ENCODE measurements at regions not wholly inside any gene's neighbourhood (a gene's known extent, or its start where the extent isn't known, plus 50 kb on each side); places are given as distances from the start of the nearest gene placed in this dataset.
"Not testable (repeated sequence)": the region's sequence is repeated elsewhere in the genome, so short reads cannot be mapped to it uniquely, and the experiment has no call there.

DNA sequence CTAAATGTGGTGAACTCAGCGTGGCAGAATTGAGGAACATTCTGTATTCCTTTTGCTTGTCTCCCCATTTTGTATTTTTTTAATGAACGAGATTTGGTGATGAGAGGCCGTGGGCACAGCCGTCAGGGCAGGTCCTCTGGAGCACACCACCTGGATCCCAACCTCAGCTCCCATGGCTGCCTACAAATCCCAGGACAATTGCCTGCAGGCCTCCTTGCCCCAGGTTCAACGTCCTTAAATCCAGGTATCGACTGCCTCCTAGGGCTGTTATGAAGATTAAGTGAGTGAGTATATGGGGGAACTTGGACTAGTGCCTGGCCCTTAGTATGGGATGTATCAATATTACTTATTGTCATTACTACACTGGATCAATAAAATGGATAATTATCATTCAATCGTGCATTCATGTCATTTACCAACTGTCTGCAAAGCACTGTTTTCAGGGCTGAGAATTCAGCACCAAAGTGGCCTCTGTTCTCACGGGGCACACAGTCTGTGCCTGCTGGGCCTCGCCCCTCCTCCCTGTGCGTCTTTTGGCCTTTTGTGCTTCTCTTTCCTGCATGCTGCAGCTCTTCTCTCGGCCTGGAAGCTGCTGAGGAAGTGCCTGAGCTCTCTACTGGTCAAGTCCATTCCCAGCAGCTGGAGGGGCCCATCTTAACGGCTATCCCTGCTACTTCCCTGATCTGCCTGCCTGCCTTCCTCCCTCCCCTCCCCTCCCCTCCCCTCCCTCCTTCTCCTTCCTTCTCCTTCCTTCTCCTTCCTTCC lies 1343.7 kb downstream of the BRD1 start:
- no peak for DNase-seq

- DNase-seq, result no peak
These were observed 1344.9 kb downstream of the BRD1 start for GRCh38 chr22:48482771-48483170.

DNA sequence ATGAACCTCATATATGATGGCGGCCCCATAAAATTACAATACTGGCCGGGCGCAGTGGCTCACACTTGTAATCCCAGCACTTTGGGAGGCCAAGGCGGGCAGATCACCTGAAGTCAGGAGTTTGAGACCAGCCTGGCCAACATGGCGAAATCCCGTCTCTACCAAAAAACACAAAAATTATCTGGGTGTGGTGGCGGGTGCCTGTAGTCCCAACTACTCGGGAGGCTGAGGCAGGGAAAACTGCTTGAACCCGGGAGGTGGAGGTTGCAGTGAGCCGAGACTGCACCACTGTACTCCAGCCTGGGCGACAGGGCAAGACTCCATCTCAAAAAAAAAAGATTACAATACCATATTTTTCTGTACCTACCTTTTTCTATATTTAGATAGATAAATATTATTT lies 1345.5 kb downstream of the BRD1 start:
- DNase-seq, result not testable (repeated sequence)

- DNase-seq, result no peak
These were observed 1345.9 kb downstream of the BRD1 start for GRCh38 chr22:48481748-48482147.

- no peak for DNase-seq
These were observed 1349.0 kb downstream of the BRD1 start for GRCh38 chr22:48478529-48479265.

- DNase-seq, result no peak
These were observed 1349.5 kb downstream of the BRD1 start for GRCh38 chr22:48478124-48478523.

DNA sequence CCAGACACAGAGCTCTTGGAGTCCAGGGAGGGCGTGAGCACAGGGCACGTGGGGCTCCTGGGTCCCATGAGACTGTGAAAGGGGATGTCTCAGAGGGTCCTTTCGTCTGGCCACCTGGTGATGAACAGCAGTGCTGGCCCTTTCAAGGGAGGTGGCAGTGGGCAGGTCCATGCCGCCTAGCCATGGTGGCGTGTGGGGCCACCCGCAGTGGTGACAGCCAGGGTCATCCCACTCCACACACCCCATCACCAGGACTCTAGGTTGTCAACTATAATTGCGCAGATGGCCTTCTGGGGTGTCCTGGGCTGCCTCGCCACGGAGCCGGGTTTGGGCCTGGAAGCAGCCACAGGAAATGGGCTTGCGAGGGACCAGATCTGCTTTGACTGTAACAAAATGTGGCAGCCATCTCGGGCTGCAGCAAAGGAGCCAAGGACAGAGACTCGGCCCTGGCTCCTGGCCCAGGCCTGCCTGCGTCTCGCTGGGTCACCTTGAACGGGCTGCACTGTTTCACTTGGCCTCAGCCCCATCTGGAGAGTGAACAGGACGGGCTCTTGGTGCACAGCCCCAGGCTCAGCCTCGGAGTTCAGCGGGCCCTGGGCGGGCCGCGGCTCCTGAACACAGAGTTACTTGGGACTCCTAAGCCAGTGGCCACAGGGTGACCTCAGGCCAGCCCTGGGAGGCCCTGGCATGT lies 1350.5 kb downstream of the BRD1 start:
- DNase-seq, result no peak

DNA sequence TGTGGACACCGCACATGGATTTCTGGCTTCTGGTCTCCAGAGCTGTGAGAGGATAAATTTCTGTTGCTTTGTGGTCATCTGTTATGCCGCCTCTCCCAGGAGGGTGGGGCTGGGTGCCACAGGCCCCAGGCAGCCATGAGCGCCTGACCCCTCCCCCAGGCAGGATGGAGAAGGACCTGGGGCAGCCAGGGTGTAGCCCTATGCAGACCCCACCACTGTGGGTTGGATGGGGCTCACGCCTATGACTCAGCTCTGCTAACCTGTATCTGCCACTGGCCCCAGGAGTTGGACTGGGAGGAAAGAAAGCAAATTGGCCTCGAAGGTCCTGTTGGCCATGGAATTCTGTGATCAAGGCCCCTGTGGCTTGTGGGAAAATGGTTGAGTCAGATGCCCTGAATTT lies 1351.1 kb downstream of the BRD1 start:
- no peak for DNase-seq

DNA sequence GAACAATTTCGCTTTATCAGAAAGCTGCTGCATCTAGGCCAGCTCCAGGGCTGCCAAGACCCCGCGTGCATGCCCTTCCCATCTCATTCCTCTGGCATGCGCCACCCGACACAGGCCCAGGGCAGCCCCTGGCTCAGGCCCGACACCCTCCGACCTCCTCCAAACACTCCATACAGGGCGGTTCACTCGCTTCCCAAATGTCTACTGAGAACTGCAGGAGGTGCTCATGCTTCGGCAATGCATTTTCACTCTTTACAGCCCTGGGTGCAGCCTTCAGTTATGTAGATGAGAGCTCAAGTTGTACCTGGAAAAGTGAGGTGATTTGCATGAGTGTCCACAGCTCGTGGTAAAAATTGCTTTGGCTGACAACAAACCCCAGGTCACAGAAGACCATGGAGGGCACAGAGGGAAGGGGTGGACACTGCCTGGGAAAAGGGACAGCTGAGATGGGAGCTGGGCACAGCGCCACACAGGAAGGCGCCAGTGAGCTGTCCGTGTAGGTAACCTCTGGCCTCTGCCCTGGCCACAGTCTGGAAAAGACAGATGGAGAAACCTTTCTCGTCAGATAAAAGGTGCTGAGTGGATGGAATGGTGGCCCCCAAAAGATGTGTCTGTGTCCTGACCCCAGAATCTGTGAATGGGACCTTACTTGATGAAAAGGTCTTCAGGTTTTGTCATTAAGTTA lies 1351.9 kb downstream of the BRD1 start:
- no peak for DNase-seq

DNA sequence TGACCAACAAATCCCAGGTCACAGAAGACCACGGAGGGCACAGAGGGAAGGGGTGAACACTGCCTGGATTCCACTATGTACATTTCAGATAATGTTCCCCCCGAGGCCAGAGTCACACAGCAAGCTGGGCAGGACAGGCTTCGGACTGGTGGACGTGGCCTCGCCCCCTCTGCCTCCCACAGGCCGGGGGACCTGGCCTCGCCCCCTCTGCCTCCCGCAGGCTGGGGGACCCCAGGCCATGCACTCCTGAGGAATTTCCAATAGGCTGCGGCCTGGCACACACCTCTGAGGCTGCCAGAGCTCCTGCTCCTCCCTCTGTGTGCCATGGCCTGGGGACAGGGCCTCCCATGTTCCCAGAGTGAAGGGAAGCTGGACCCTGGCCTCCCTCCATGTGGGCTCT lies 1352.8 kb downstream of the BRD1 start:
- no peak for DNase-seq

- no peak for DNase-seq
These were observed 1354.5 kb downstream of the BRD1 start for GRCh38 chr22:48473202-48473601.

DNA sequence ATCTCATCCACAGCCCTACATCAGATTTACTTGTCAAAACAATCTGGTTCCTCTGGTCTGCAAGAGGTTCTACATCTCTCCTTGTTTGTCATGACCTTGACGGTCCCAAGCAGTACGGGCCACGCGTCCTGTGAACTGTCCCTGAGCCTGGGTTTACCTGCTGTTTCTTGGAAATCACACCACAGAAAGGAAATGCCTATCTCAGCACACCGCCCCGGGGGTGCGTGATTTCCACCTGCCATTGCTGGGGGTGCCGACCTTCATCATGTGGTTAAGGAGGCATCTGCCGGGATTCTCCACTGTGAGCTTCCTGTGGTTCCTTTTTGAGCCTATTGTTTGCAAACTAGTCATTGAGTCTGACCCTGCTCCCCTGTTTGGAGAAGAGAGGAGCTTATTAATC lies 1363.4 kb downstream of the BRD1 start:
- DNase-seq, result no peak

- DNase-seq, result no peak
These were observed 1367.5 kb downstream of the BRD1 start for GRCh38 chr22:48459859-48460823.

DNA sequence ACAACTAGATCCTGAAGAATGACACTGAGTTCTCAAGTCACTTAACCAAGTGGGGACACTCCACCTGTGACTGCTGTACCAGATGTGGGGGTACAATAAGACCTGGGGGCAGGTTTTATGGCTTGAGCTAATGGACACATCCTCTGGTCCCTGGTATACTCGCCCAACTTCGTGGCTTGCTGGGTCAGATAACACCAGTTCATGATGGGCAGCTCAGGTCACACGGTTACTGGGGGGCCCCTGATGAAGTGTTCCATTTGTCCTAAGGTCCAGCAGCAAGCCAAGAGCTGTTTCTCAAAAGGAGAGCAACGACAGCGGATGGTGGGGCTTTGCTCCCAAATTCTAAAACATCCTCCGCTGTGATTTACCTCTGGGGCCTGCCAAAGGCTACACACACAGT lies 1368.4 kb downstream of the BRD1 start:
- no peak for DNase-seq

DNA sequence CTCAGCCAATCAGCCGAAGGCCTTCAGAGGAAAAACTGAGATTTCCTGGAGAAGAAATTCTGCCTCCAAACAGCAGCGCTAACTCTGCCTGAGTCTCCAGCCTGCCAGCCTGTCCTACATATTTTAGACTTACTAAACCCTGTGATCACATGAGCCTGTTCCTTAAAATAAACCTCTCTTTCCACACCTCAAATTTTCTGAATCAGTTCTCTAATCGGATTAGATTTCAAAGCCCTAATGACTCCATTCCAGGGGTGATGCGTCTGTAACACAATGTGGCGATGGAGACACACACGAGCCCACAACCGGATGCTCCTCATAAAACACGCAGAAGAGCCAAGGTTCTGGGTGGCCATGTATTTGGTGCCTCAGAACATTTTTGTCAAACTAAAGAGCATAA lies 1371.2 kb downstream of the BRD1 start:
- no peak for DNase-seq

GRCh38 chr22:48453751-48454485 lies 1373.8 kb downstream of the BRD1 start:
- DNase-seq, result no peak

GRCh38 chr22:48453171-48453570 lies 1374.5 kb downstream of the BRD1 start:
- DNase-seq, result no peak

DNA sequence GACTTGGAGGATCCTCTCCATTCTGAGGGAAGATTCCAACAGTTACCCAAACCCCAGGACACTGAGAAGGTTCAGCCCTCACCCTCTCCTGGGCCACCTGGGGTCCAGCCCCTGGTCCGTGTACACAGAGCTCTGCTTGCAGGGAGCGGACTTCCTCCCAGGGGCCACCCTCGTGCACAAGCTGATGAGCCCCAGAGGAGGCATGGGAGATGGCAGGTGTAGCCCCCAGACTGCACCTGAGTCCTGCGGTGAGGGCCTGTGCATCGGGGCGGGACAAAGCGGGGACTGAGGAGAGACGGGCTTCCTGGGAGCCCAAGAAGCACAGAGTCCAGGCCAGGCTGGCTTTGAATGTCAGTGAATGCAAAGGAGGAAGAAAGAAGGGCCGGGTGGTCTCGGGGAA lies 1374.9 kb downstream of the BRD1 start:
- no peak for DNase-seq

- DNase-seq, result no peak
These were observed 1375.8 kb downstream of the BRD1 start for GRCh38 chr22:48451891-48452290.

DNA sequence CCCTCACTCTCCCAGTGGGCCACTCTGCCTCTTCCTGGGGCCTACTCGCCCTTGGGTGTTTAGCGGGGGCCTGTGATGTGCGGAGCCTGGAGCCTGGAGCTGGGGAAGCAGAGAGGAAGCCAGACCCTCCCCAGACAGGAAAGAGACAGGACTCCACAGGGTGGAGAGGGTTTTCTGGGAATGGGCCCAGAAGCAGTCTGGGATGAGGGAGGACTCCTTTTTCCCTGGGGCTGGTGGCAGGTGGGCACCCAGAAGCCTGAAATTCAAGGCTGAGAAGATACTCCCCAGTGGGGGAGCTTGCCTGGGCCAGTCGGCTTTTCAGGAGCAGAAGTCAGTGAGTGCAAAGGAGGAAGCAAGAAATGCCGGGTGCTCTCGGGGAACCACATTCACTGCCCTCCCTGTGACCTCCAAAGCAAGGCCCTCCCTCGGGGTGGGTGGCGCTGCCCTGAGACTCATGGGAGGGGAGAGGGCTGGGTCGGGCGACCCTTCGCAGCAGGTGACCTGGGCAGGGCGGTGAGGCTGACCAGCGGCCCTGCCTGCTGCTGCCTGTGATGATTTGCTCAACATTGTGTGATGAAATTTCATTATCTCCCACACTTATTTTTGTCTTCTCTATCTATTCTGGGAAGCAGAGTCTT lies 1377.4 kb downstream of the BRD1 start:
- DNase-seq, result no peak

Data from CD4-positive, alpha-beta T cell treated with Interleukin-21 for 1 hour (primary cell).